ENCODE measurements at regions not wholly inside any gene's neighbourhood (a gene's known extent, or its start where the extent isn't known, plus 50 kb on each side); places are given as distances from the start of the nearest gene placed in this dataset.

GRCh38 chrX:65596270-65597034 is 61.9 kb upstream of the LAS1L start:
- no peak for TF ChIP-seq PATZ1 (CRISPR knock-in tag; IDR thresholded peaks at IDR 0.05; ENCODE audit: borderline replicate concordance)
- TF ChIP-seq CREB5 (CRISPR knock-in tag; IDR thresholded peaks at IDR 0.05; ENCODE audit: low read depth): no peak
- no peak for TF ChIP-seq TCF4 (CRISPR knock-in tag; IDR thresholded peaks at IDR 0.05; ENCODE audit: borderline replicate concordance)
- no peak for TF ChIP-seq OSR1 (CRISPR knock-in tag; IDR thresholded peaks at IDR 0.05)
- TF ChIP-seq ZFP30 (CRISPR knock-in tag; IDR thresholded peaks at IDR 0.05): no peak
- TF ChIP-seq PPARA (CRISPR knock-in tag; IDR thresholded peaks at IDR 0.05; ENCODE audit: borderline replicate concordance): no peak
- no peak for TF ChIP-seq ZNF8 (CRISPR knock-in tag; IDR thresholded peaks at IDR 0.05)
- no peak for TF ChIP-seq GLIS3 (CRISPR knock-in tag; IDR thresholded peaks at IDR 0.05)
- TF ChIP-seq SNAI2 (CRISPR knock-in tag; IDR thresholded peaks at IDR 0.05): no peak
- no peak for TF ChIP-seq BACH2 (CRISPR knock-in tag; IDR thresholded peaks at IDR 0.05; ENCODE audit: borderline replicate concordance)
- no peak for TF ChIP-seq ESRRG (CRISPR knock-in tag; IDR thresholded peaks at IDR 0.05)
- TF ChIP-seq ISL1 (CRISPR knock-in tag; IDR thresholded peaks at IDR 0.05): no peak
